Activated CD8-positive, alpha-beta memory T cell treated with anti-CD3 and anti-CD28 coated beads for 24 hours (primary cell): ENCODE measurements at regions not wholly inside any gene's neighbourhood (a gene's known extent, or its start where the extent isn't known, plus 50 kb on each side); places are given as distances from the start of the nearest gene placed in this dataset.
"Not testable (repeated sequence)": the region's sequence is repeated elsewhere in the genome, so short reads cannot be mapped to it uniquely, and the experiment has no call there.

Experiments
- DNase-seq: peaks from one replicate; pipeline ENCODE4 v3.0.0-alpha.2; 2020

DNA sequence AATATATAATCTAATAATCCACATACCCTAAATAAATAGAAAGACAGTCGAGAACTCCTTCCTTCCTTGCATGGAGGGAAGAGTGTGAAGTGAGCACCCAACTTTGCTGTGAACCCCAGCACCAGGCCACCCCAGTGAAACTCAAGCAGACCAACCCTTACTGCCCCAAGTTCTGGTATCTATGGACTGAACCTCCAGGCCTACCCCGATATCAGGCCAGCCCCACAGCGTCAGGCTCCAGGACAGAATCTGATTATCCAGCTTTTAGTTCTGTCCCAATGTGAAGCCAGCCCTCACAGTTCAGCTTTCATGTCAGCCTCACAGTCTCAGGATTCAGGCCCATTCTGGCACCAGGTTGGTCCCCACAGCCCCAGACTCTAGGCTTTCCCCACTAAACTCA is 1617.2 kb upstream of the AGA start:
- DNase-seq: no peak

DNA sequence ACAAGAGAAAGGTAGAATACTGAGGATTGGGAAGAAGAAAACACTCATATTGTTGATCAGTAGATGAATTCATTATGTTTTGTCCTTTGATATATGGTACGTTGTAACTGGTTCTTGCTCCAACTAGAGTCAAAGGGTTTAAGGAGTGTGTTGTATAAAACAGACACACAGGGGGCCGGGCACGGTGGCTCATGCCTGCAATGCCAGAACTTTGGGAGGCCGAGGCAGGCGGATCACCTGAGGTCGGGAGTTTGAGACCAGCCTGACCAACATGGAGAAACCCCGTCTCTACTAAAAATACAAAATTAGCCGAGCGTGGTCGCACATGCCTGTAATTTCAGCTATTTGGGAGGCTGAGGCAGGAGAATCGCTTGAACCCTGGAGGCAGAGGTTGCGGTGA is 1624.0 kb upstream of the AGA start:
- not testable (repeated sequence) for DNase-seq

DNA sequence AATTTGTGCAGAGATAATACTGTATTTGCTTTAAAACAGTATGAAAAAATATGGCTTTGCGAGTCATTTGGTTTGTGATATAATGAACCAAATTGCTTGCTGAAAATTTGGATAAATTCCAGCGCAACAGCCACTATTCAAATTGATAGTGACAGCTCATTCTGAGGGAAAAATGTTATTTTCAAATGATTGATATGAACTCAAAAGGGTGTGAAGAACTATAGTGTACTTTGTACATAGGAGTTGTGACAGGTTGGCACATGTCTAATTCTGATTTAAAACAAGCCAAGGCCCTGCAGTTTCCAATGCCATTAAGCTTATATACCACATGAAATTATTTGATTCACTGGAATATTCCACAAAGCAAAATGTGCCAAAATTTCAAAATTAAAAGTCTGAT is 1628.9 kb upstream of the AGA start:
- no peak for DNase-seq

DNA sequence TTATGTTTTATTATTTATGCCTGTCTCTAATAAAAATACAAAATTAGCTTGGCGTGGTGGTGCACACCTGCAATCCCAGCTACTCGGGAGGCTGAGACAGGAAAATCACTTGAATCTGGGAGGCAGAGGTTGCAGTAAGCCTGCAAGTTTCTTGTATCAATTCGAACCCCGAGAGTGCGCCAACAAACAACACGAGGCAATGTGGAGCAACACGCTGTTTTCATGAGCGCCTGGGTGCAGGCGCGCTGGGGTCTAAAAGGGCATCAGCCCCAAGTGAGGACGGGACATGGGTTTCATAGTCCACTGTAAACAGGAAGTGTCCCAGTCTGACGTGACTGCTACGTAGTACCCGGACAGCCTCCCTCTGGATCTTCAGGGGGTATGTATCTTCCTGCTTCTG is 1634.6 kb upstream of the AGA start:
- no peak for DNase-seq

DNA sequence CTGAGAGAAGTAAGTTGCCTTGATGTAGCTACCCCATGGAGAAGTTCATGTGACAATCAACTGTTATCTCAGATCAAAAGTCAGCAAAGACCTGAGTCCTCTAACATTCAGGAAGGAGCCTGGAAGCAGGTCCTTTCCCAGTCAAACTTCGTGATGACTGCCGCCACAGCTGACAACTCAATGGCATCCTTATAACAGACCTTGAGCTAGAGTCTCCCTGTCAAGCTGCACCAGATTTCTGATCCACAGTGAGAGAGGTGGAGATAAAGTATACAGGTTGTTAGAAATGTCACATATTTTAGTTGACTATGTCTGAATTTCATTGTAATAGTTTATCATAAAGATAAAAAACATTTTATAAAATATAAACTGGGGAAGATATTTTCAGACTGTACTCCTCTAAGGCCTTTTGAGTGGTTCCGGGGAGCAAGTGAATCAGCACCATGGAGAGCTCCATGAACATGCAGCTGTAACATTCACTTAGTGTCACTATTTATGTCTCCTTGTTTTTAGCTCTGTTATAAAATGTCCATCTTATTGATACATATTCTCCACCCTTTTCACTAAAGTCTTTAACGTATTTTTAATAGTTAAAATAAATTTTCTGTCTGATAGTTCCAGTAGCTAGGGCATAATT is 1653.5 kb upstream of the AGA start:
- DNase-seq: no peak

DNA sequence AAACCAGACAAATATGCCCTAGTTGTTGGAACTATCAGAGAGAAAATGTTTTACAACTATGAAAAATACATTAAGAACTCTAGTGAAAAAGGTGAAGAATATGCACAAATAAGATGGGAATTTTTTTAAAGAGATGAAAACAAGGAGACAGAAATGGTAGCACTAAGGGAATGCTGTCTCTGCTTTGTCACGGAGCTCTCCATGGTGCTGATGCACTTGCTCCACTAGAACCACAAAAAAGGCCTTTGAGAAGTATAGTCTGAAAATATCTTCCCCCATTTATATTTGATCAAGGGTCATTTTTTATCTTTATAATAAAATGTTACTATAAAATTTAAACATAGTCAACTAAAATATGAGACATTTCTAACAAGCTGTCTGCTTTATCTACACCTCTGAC is 1655.5 kb upstream of the AGA start:
- DNase-seq: no peak

DNA sequence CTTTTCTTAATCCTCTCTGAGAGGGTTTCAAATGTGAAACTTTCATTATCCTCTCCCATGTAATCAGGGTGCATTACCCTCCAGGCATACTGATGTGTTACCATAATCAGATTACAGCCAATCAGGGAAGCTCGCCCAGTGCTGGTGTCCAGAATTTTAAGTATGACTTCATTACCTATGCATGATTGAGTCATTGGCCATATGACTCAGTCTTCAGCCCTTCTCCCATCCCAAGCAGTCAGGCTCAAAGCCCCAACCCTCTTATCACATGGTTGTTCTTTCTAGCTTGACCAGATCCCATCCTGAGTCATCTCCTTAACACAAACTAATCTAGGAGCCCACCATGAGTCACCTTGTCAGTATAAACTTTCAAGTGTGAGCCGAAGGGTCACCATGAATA is 1668.1 kb upstream of the AGA start:
- DNase-seq: no peak

DNA sequence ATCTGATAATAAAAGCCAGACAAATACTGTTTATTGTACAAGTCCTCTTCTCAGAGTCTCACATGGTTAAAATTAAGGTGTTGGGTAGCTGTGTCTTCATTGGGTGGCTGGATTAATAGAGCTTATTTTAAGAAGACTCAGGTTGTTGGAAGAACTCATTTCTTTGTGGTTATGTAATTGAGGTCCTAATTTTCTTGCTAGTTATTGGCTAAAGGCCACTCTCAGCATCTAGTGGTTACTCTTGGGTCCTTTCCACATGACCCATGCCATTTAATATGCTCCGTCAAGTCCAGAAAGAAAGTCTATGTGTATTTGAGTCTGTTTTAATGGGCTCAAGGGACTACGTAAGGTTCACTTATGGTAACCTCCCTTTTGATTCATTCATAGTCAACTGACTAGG is 1668.6 kb upstream of the AGA start:
- DNase-seq: no peak

DNA sequence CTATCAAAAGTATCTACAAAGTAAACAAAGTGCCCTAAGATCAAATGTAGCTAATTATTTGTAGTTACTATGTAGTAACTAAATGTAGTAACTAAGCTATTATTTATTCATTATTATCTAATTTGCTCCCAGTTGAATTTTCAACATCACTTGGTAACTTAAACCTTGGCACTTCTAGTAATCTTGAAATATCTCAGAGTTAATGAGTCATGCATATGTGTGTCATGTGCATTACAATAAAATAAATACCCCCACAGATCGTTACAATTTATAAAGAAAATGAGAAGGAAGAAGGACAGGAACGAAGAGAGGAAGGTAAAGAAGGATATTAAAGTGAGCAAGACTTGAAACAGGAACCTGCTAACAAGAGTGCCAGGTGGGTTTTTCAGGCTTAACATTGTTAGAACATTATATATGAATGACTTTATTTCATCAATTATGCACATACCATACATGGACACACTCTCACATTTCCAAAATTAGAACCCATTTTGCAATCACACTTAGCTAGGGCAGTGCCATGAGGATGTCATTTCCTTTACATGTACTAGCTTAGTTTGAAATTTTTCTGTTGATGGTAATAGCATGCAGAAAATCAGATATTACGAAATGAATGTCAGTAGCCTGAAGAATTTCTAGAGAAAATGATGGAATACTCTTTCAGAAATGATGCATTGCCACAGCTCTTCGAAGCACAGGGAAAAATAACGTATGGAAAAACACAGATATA is 1670.4 kb upstream of the AGA start:
- DNase-seq: no peak

DNA sequence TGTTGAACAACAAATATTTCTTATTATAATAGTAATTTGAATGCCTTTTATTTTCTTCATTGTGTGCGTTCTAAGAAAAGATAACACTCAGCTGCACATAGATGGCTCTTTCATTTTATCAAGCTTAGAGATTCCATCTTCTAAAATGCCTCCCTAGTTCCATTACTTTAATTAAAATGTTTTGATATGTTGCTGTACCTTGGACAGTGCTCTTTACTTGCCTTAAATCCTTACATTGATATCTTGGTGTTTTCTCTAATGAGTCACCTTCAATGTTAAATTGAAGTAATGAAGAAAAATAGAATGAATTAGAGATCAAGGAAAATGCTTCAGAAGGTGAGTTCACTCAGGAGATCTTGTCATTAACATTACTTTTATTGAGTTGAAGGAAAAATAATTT is 1672.4 kb upstream of the AGA start:
- no peak for DNase-seq

DNA sequence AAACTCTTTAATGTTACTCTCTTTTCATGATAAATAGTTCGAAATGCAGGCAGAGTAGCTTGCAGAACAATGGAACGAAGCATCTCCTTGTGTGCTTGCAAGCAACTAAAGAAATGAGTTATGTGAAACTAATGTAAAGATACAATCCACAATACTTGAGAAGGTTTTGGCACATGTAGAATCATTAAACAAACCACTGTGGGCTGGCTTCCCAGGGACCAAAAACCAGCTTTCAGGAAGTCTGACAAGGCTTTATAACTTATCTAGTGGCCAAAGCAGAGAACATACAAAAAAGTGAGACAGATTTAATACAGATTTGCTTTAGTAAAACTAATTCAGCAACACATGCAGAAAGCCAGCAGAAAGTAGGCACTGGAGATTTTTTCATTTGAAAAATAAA is 1673.8 kb upstream of the AGA start:
- DNase-seq: no peak

DNA sequence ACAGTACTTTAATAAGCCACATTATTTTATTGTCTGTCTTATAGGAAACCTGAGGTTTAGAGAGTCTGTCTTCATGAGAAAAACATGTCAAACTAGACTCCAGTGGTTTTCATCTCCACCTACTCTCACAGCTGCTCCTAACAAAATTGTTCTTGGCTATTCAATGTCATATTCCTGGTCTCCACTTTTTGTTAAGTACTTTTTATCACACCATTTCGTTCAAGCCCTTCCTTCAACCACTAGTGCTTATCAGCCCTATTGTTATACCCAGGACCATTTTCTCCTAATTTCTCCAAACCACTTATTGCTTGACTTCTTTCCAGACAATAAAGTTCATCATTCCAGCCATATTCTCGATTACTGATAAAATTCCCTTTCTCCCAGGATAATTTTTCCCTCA is 1674.3 kb upstream of the AGA start:
- no peak for DNase-seq

DNA sequence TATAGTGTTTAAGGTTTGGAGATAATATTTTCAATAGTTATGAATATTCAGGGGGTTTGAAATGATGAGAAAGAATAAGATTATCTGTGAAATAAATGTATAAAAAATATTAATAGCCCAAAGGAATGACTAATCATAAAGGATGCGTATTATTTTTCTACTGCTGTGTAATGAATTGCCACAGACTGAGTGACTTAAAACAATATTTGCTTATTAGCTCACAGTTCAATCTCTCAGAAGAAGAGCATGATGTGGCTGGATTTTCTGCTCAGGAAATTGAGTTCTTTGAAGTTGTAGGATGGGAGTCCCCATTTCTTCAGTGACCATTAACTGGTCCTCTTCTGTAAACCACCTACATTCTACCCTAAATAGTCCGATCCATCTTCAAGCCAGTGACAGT is 1680.8 kb upstream of the AGA start:
- DNase-seq: no peak

DNA sequence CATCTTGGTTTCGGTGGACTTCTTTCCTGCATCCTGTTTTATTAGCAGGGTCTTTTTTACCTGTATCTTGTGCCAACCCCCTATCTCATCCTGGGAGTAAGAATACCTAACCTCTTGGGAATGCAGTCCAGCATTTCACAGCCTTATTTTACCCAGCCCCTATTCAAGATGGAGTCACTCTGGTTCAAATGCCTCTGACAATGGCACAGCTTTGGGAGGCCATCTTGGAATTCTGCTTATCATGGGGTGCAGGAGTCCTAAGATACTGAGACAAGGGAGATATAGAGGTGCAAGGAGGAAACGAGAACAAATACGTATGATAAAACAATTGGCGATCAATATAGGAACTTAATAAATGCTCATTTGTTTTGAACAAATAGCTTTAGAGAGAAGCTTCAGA is 1682.2 kb upstream of the AGA start:
- no peak for DNase-seq

DNA sequence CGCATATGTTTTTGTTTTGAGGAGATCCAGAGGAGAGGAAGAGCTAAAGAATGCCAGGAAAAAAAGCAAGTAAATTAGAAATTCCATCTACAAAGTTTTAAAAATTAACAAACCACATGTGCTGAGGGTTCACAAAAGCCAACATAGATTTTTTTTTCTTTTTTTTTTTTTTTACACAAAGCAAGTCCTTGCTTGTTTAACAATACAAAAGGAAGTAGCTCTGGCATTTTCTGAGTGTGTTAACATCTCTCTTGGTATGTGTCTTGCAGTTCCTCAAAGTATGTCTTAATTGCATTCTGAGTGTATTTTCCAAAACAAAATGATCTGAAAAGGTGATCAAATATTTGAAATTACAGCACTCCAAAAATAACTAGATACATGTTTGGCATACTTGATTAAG is 1682.7 kb upstream of the AGA start:
- DNase-seq: no peak

DNA sequence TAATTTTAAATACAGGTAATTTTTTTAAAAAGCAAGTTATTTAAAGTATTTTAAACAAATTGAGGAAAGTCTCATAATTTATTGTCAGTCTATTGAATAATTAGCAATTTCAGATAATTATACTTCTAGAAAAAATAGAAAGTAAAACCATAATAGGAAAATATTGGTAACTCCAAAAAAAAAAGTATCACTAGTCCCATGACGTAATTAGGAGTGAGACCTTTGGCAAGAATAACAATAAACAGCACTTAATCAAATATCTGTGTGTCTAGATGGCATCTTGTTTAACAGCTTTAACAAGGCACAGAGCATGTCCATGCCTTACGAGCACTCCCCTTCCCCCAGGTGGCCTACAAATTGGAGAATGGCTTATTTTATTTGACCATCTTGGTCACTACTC is 1683.6 kb upstream of the AGA start:
- DNase-seq: no peak

DNA sequence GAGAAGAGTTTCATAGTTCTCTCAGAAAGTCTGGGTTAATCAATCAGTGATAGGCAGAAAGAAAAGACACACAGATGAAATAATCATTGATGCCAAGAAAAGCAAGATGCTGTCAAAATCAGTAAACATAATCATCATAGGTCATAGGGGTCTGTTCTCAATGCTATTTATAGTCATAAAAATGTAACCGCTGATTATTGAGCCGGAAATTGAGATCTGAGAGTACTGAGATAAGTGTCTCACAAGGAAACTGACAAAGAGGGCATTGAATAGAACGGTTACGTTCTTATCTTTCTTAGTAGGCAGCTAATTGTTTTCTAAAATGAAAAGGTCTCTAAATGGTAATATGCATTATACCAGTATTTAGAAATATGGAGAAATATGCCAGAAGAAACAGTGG is 1686.1 kb upstream of the AGA start:
- DNase-seq: no peak

DNA sequence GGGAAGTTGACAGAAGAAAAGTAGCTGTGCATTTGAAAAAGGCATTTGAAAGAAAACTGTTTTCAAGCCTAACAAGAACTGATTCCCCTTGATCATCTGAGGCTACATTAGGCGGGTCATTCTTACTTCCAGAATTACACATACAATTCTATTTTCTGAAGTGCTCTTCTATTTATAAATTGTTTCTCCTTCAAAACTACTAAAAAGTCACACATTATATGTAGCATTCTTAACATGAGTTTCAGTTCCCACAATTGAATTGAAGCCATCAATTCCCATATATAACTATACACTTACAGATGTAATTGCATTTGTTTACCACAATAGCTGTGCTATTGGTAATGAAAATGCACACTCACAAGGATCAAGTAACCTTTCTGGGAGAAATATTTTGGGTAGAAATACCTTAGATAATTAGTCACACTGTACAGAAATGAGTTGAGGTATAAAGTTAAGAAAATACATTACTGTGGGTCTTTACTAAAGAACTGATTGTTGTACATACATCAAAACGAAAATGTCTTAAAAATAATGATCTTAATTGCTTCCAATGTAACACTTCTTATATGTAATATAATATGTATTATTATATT is 1688.0 kb upstream of the AGA start:
- no peak for DNase-seq

DNA sequence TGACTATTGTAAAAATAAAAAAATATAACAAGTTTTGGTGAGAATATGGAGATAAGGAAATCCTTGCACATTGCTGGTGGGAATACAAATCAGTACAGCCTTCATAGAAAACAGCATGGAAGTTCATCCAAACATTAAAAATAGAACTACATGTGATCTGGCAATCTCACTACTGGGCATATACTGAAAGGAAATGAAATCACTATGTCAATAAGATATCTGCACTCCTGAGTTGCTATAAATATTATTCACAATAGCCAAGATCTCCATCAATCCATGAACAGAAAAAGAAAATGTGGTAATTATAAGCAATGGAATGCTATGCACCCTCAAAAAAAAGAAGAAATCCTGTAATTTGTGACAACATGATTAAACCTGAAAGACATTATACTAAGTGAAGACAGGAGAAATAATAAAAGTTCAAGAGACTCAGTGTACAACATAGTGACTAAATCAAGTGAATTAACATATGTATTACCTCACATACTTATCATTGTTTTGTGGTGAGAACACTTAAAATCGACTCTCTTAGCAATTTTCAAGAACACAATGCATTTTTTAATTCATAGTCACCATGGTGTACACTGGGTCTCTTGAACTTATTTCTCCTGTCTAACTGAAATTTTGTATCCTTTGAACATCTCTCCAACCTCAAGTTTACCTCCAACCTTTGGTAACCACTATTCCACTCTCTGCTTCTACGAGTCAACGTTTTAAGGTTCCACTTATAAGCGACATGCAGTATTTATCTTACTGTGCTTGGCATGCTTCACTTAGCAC is 1703.7 kb upstream of the AGA start:
- DNase-seq: no peak

DNA sequence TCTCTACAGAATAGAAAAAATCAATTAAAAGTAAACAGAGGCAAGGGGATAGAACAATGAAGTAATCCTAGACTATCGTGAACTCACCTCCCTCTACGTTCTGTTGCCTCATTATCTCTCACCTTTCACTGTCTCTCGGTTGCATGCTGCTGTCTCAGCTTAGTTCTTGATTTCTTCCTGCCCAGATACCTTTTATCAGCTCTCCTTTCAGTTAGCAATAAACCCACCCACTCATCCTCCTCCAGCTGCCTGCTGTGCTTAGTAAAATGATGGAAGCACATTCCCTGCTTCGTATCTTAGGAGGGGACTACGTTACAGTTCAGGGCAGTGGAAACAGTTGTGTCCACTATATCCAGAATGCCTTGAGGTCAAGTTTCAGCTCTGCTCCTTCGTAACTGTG is 1709.5 kb upstream of the AGA start:
- no peak for DNase-seq

DNA sequence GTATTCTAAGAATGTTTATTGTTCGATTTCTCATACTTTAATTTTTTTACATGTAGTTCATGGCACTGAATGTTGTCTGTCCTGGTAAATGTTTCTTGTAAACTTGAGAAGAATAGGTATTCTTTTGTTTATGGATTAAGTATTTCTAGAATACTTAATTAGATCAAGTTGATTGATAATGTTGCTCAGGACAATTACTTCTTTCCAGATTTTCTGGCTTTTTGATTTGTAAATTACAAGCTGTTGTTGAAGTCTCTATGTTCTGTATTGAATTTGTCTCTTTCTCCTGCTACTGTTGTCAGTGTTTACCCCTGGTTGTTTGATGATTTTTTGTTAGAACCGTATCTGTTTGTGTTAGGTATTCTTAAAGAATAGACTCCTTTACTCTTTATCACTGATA is 1720.9 kb upstream of the AGA start:
- DNase-seq: no peak

DNA sequence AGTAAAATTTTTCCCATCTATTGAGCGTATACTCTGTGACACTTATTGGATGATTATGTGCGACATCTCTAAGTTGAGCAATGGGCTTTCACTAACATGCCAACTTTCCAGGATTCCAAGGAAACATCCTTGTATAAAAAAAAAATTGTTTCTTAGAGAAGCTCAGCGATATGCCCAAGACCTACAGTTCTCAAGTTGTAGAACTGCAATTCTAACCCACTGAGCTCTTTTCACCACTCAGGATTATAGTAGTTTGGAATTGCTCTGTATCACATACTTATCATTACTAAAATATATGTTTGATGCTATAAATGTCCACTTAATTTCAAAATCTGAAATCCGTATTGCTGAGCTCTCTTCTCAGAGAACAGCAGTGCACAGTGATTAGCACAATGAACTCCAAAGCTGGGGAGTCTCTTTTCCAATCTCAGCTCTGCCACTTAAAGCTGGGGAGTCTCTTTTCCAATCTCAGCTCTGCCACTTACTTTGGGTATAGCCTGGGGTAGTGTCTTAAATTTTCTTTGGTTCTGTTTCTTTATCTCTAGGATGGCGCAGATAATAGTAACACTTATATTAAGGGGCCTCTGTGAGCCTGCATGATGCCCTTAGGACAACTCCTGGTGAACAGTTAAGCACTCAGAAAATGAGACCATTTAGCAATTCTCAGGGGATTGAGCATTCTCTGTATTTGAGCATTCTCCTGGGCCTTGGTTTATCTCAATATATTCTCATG is 1722.2 kb upstream of the AGA start:
- DNase-seq: no peak
